WTC11 (cell line): ENCODE measurements at regions not wholly inside any gene's neighbourhood (a gene's known extent, or its start where the extent isn't known, plus 50 kb on each side); places are given as distances from the start of the nearest gene placed in this dataset.

Source experiments
- ATAC-seq: fragments of 200-7000 bp; cut with Tn5 transposase; 2 replicates; pipeline ENCODE4 v1.10.0; 2021; ENCODE audit warnings: mild to moderate bottlenecking, moderate library complexity
- CTCF ChIA-PET: fragments of 300-600 bp; sonication (Branson Sonifier 250); formaldehyde crosslinking; loops from one replicate; lab custom pipeline; 2021; ENCODE audit warnings: antibody characterized with exemption; lab: Charles Lee
- POLR2A ChIA-PET: fragments of 350-600 bp; sonication (Branson Sonifier 250); formaldehyde crosslinking; loops from one replicate; lab custom pipeline; 2021; ENCODE audit warnings: antibody characterized with exemption; lab: Charles Lee
- DNase-seq: peaks from one replicate; pipeline ENCODE4 v3.0.0; 2021; ENCODE audit warnings: low spot score
- H3K27ac Mint-ChIP-seq: 2 replicates; pipeline ENCODE4 v1.8.0; 2021; ENCODE audit warnings: mixed read lengths
- H3K27me3 Mint-ChIP-seq: 2 replicates; pipeline ENCODE4 v1.8.0; 2021; ENCODE audit warnings: low read depth, mild to moderate bottlenecking, moderate library complexity, mixed read lengths
- H3K36me3 Mint-ChIP-seq: 2 replicates; pipeline ENCODE4 v1.8.0; 2021; ENCODE audit warnings: mixed read lengths
- H3K4me1 Mint-ChIP-seq: 2 replicates; pipeline ENCODE4 v1.8.0; 2022; ENCODE audit warnings: mixed read lengths
- H3K4me3 Mint-ChIP-seq: 2 replicates; pipeline ENCODE4 v1.8.0; 2021; ENCODE audit warnings: mild to moderate bottlenecking, moderate library complexity, mixed read lengths
- H3K9me3 Mint-ChIP-seq: 2 replicates; pipeline ENCODE4 v1.8.0; 2021; ENCODE audit warnings: mixed read lengths
- CDX4 ChIP-seq: fragments of 250-450 bp; sonication (Bioruptor Pico); IDR thresholded peaks from 2 replicates; pipeline ENCODE4 v1.9.0; 2021; ENCODE audit warnings: moderate library complexity, mild to moderate bottlenecking, inconsistent platforms, borderline replicate concordance
- ERG ChIP-seq: fragments of 250-450 bp; sonication (Bioruptor Pico); IDR thresholded peaks from 2 replicates; pipeline ENCODE4 v1.8.0; 2021; ENCODE audit warnings: mild to moderate bottlenecking
- FOXK1 ChIP-seq: sonication (generic); formaldehyde crosslinking; IDR thresholded peaks from 2 replicates; pipeline ENCODE4 v1.8.0; 2022; ENCODE audit warnings: mild to moderate bottlenecking, moderate library complexity, missing genetic modification reagents
- IRF1 ChIP-seq: sonication (generic); formaldehyde crosslinking; IDR thresholded peaks from 2 replicates; pipeline ENCODE4 v1.8.0; 2023; ENCODE audit warnings: missing genetic modification reagents
- MXD4 ChIP-seq: fragments of 250-450 bp; sonication (Bioruptor Pico); IDR thresholded peaks from 2 replicates; pipeline ENCODE4 v1.8.0; 2021; ENCODE audit warnings: mild to moderate bottlenecking, moderate library complexity, borderline replicate concordance
- NR3C1 ChIP-seq: sonication (generic); formaldehyde crosslinking; conservative IDR thresholded peaks from 2 replicates; pipeline ENCODE4 v1.8.1; 2023; ENCODE audit warnings: low read depth, mild to moderate bottlenecking, missing genetic modification reagents
- PRDM15 ChIP-seq: sonication (generic); formaldehyde crosslinking; IDR thresholded peaks from 2 replicates; pipeline ENCODE4 v1.8.0; 2022; ENCODE audit warnings: missing genetic modification reagents
- RELA ChIP-seq: sonication (generic); formaldehyde crosslinking; IDR thresholded peaks from 2 replicates; pipeline ENCODE4 v1.8.1; 2022; ENCODE audit warnings: missing genetic modification reagents, mild to moderate bottlenecking, borderline replicate concordance
- SMAD4 ChIP-seq: sonication (generic); formaldehyde crosslinking; IDR thresholded peaks from 2 replicates; pipeline ENCODE4 v1.8.0; 2022; ENCODE audit warnings: mild to moderate bottlenecking, missing genetic modification reagents
- TCF7 ChIP-seq: sonication (generic); formaldehyde crosslinking; IDR thresholded peaks from 2 replicates; pipeline ENCODE4 v1.8.0; 2022; ENCODE audit warnings: mild to moderate bottlenecking, low read depth, missing genetic modification reagents, moderate library complexity
- TEAD4 ChIP-seq: sonication (generic); formaldehyde crosslinking; IDR thresholded peaks from 2 replicates; pipeline ENCODE4 v1.8.0; 2022; ENCODE audit warnings: mild to moderate bottlenecking, missing genetic modification reagents
- ZNF138 ChIP-seq: sonication (generic); formaldehyde crosslinking; conservative IDR thresholded peaks from 2 replicates; pipeline ENCODE4 v1.8.1; 2022; ENCODE audit warnings: mild to moderate bottlenecking, moderate library complexity, missing genetic modification reagents
- ZNF416 ChIP-seq: fragments of 250-450 bp; sonication (Bioruptor Pico); IDR thresholded peaks from 2 replicates; pipeline ENCODE4 v1.9.0; 2021; ENCODE audit warnings: mild to moderate bottlenecking, inconsistent platforms

- TF ChIP-seq MXD4 (no peak), NR3C1 (no peak), TCF7 (CRISPR knock-in tag) (no peak), PRDM15 (CRISPR knock-in tag) (no peak)
- H3K9me3 Mint-ChIP-seq = no peaks in the 10 kb centered on the region
- no peak for ATAC-seq
- H3K4me3 Mint-ChIP-seq = no peak overlapping the region
- CTCF ChIA-PET = interaction anchor here (0.7 kb wide), 1 partner anchor 81 kb away, joined by 3 read pairs; no protein-coding TSS in a partner anchor
- H3K4me1 Mint-ChIP-seq = peaks cover 6% of the 10 kb centered on the region; the same call in 1 of the 2 replicates
- H3K36me3 Mint-ChIP-seq = no peaks in the 10 kb centered on the region
- H3K27ac Mint-ChIP-seq = no peak overlapping the region
- no peaks in the 10 kb centered on the region for H3K27me3 Mint-ChIP-seq
- POLR2A ChIA-PET = no interaction called here
- no peak for DNase-seq
Observed at GRCh38 chr7:152505606-152506005, 69.8 kb upstream of the KMT2C start.

- ChIA-PET CTCF (no interaction called here), POLR2A (no interaction called here)
- TF ChIP-seq TEAD4 (CRISPR knock-in tag) (no peak), SMAD4 (CRISPR knock-in tag) (no peak)
- H3K36me3 Mint-ChIP-seq = no peaks in the 10 kb centered on the region
- no peaks in the 10 kb centered on the region for H3K27me3 Mint-ChIP-seq
- H3K27ac Mint-ChIP-seq = no peak overlapping the region
- no peaks in the 10 kb centered on the region for H3K9me3 Mint-ChIP-seq
- peaks cover 6% of the 10 kb centered on the region; the same call in 1 of the 2 replicates for H3K4me1 Mint-ChIP-seq
- H3K4me3 Mint-ChIP-seq = no peak overlapping the region
- DNase-seq = no peak
- no peak for ATAC-seq
Observed at GRCh38 chr7:152504816-152505215, 69.0 kb upstream of the KMT2C start.

GRCh38 chr7:152504367-152504766 lies 68.6 kb upstream of the KMT2C start:
- DNase-seq = no peak
- ChIA-PET CTCF (no interaction called here), POLR2A (no interaction called here)
- Mint-ChIP-seq H3K27me3 (no peaks in the 10 kb centered on the region), H3K9me3 (no peaks in the 10 kb centered on the region), H3K36me3 (no peaks in the 10 kb centered on the region), H3K27ac (no peak overlapping the region), H3K4me1 (peaks cover 6% of the 10 kb centered on the region; the same call in 1 of the 2 replicates), H3K4me3 (no peak overlapping the region)
- TF ChIP-seq IRF1 (CRISPR knock-in tag) (no peak), CDX4 (CRISPR knock-in tag) (no peak), ZNF138 (no peak), RELA (CRISPR knock-in tag) (no peak), ERG (CRISPR knock-in tag) (no peak), FOXK1 (no peak), ZNF416 (CRISPR knock-in tag) (no peak)
- peak; percentile 53 for ATAC-seq
